ENCODE measurements at regions not wholly inside any gene's neighbourhood (a gene's known extent, or its start where the extent isn't known, plus 50 kb on each side); places are given as distances from the start of the nearest gene placed in this dataset.

- no peaks in the 10 kb centered on the region for H3K36me3 ChIP-seq (ENCODE audit: control insufficient read depth in 2 of 2, insufficient read depth in 2 of 2, low read length in 1 of 2)
- H3K79me2 ChIP-seq (ENCODE audit: control insufficient read depth, insufficient read depth, low read length), result peaks cover 10% of the 10 kb centered on the region
- peaks cover 2% of the 10 kb centered on the region for H4K20me1 ChIP-seq (ENCODE audit: control insufficient read depth, insufficient read depth)
- ATAC-seq (no peak), DNase-seq (ENCODE audit: low read depth, low spot score) (no peak), FAIRE-seq (no peak)
- H2AFZ ChIP-seq (ENCODE audit: control insufficient read depth, low read depth, low read length), result no peak overlapping the region
- no peak overlapping the region for H3K4me2 ChIP-seq (ENCODE audit: control insufficient read depth, insufficient read depth)
- H3K9me3 ChIP-seq (replicated peaks; ENCODE audit: control insufficient read depth, insufficient read depth, low read length), result no peaks in the 10 kb centered on the region
- in situ Hi-C loops (cut with MboI) (no loop called here), intact Hi-C loops (cut with micrococcal nuclease; ENCODE audit: unreplicated experiment) (no loop called here)
- no peaks in the 10 kb centered on the region for H3K4me1 ChIP-seq (ENCODE audit: control insufficient read depth, insufficient read depth, low read length)
- POLR2A ChIA-PET, result no interaction called here
- no TSS peak for BruUV-seq (replicated peaks)
- H3K9ac ChIP-seq (ENCODE audit: control insufficient read depth, insufficient read depth, low read length), result no peak overlapping the region
- RAD21 ChIA-PET (ENCODE audit: unreplicated experiment), result interaction anchor here (1.3 kb wide), 1 partner anchor 40 kb away, joined by 4 read pairs; no protein-coding TSS in a partner anchor
- H3K27ac ChIP-seq (ENCODE audit: control insufficient read depth, insufficient read depth), result no peak overlapping the region
- TF ChIP-seq PBX3 (IDR thresholded peaks at IDR 0.05; ENCODE audit: insufficient replicate concordance, low read depth, low read length) (no peak), RAD51 (IDR thresholded peaks at IDR 0.05) (no peak)
- SMC1A ChIA-PET (ENCODE audit: uncharacterized antibody, unreplicated experiment), result no interaction called here
- CTCF ChIA-PET, result interaction anchor here (0.5 to 0.6 kb wide), 2 partner anchors 41 to 97 kb away, joined by 3 to 4 read pairs; no protein-coding TSS in a partner anchor
- H3K27me3 ChIP-seq (replicated peaks in 1 of 2; ENCODE audit: control insufficient read depth in 2 of 2, insufficient read depth in 2 of 2, low read length in 1 of 2), result no peaks in the 10 kb centered on the region
- no peak overlapping the region for H3K4me3 ChIP-seq
- 67% methylated on average over 3 of the region's 3 CpGs for WGBS (ENCODE audit: insufficient coverage, insufficient replicate concordance, low lambda C conversion rate, missing lambda C conversion rate)
These were observed 53.2 kb upstream of the MACF1 start for GRCh38 chr1:39151267-39151666.

- FAIRE-seq (no peak), ATAC-seq (no peak), DNase-seq (ENCODE audit: low read depth, low spot score) (no peak)
- no peak overlapping the region for H3K9ac ChIP-seq (ENCODE audit: control insufficient read depth, insufficient read depth, low read length)
- CTCF ChIA-PET, result interaction anchor here (0.5 to 1.1 kb wide), 2 partner anchors 31 to 39 kb away, joined by 4 read pairs; no protein-coding TSS in a partner anchor
- intact Hi-C loops (cut with micrococcal nuclease; ENCODE audit: unreplicated experiment), result no loop called here
- BruUV-seq (replicated peaks), result no TSS peak
- SMC1A ChIA-PET (ENCODE audit: uncharacterized antibody, unreplicated experiment), result interaction anchor here (1.2 to 2.0 kb wide), 2 partner anchors 11 to 39 kb away, joined by 3 to 6 read pairs; no protein-coding TSS in a partner anchor
- no peaks in the 10 kb centered on the region for H3K4me1 ChIP-seq (ENCODE audit: control insufficient read depth, insufficient read depth, low read length)
- H3K27me3 ChIP-seq (replicated peaks in 1 of 2; ENCODE audit: control insufficient read depth in 2 of 2, insufficient read depth in 2 of 2, low read length in 1 of 2), result no peaks in the 10 kb centered on the region
- H3K9me3 ChIP-seq (replicated peaks; ENCODE audit: control insufficient read depth, insufficient read depth, low read length), result no peaks in the 10 kb centered on the region
- H2AFZ ChIP-seq (ENCODE audit: control insufficient read depth, low read depth, low read length), result no peak overlapping the region
- H3K36me3 ChIP-seq (ENCODE audit: control insufficient read depth in 2 of 2, insufficient read depth in 2 of 2, low read length in 1 of 2), result no peaks in the 10 kb centered on the region
- H4K20me1 ChIP-seq (ENCODE audit: control insufficient read depth, insufficient read depth), result peaks cover 2% of the 10 kb centered on the region
- RAD21 ChIA-PET (ENCODE audit: unreplicated experiment), result no interaction called here
- H3K4me3 ChIP-seq, result no peak overlapping the region
- H3K4me2 ChIP-seq (ENCODE audit: control insufficient read depth, insufficient read depth), result no peak overlapping the region
- POLR2A ChIA-PET, result no interaction called here
- in situ Hi-C loops (cut with MboI), result no loop called here
- H3K27ac ChIP-seq (ENCODE audit: control insufficient read depth, insufficient read depth), result no peak overlapping the region
- H3K79me2 ChIP-seq (ENCODE audit: control insufficient read depth, insufficient read depth, low read length), result peaks cover 10% of the 10 kb centered on the region
- WGBS (ENCODE audit: insufficient coverage, insufficient replicate concordance, low lambda C conversion rate, missing lambda C conversion rate), result 37% methylated on average over 1 of the region's 1 CpG
- no peak for TF ChIP-seq RCOR1 (conservative IDR thresholded peaks at IDR 0.05; ENCODE audit: low read depth, low read length)
- no peak for TF ChIP-seq CBFB (IDR thresholded peaks at IDR 0.05; ENCODE audit: low read depth)
- no peak for TF ChIP-seq MTA2 (IDR thresholded peaks at IDR 0.05; ENCODE audit: low read depth)
- no peak for TF ChIP-seq TBL1XR1 (IDR thresholded peaks at IDR 0.05; ENCODE audit: low read depth, low read length)
- TF ChIP-seq MXI1 (IDR thresholded peaks at IDR 0.05; ENCODE audit: low read depth, low read length), result no peak
- no peak for TF ChIP-seq KLF5 (IDR thresholded peaks at IDR 0.05; ENCODE audit: partially characterized antibody)
- no peak for TF ChIP-seq IRF3 (IDR thresholded peaks at IDR 0.05)
- no peak for TF ChIP-seq ZNF207 (IDR thresholded peaks at IDR 0.05; ENCODE audit: borderline replicate concordance)
- no peak for TF ChIP-seq POLR2AphosphoS5 (IDR thresholded peaks at IDR 0.05; ENCODE audit: low read length)
- TF ChIP-seq E4F1 (IDR thresholded peaks at IDR 0.05; ENCODE audit: borderline replicate concordance, partially characterized antibody), result no peak
- no peak for TF ChIP-seq EP300 (IDR thresholded peaks at IDR 0.05; ENCODE audit: borderline replicate concordance in 1 of 2, control insufficient read depth in 1 of 2, low read depth in 2 of 2, low read length in 2 of 2)
- TF ChIP-seq CEBPB (IDR thresholded peaks at IDR 0.05; ENCODE audit: borderline replicate concordance in 1 of 2, low read depth in 2 of 2, low read length in 2 of 2), result no peak
These were observed 51.6 kb upstream of the MACF1 start for GRCh38 chr1:39152923-39153322.

All from GM12878 (cell line).